Calu3 (cell line): ENCODE measurements at regions not wholly inside any gene's neighbourhood (a gene's known extent, or its start where the extent isn't known, plus 50 kb on each side); places are given as distances from the start of the nearest gene placed in this dataset.
A peak's percentile ranks its signal among the peaks of the same experiment; 100 is the strongest.

ENCODE experiments used
- BruUV-seq: library from RNA; stranded (reverse); fragments of 400-500 nt; replicated peaks from 2 replicates; lab custom pipeline; 2021; lab: Mats Ljungman, UMichigan
- CTCF ChIA-PET: fragments of 300-600 bp; sonication (Branson Sonifier 250); formaldehyde crosslinking; loops from one replicate; lab custom pipeline; 2022; ENCODE audit warnings: antibody characterized with exemption; lab: Charles Lee
- DNase-seq: peaks from one replicate; pipeline ENCODE4 v3.0.0; 2022
- H3K27ac Mint-ChIP-seq: one replicate; pipeline ENCODE4 v1.8.0; 2022; ENCODE audit warnings: mixed read lengths; ENCODE audit not compliant: unreplicated experiment
- H3K27me3 Mint-ChIP-seq: one replicate; pipeline ENCODE4 v1.8.0; 2022; ENCODE audit warnings: mixed read lengths; ENCODE audit not compliant: unreplicated experiment
- H3K36me3 Mint-ChIP-seq: one replicate; pipeline ENCODE4 v1.8.0; 2022; ENCODE audit warnings: mild to moderate bottlenecking, moderate library complexity, mixed read lengths; ENCODE audit not compliant: insufficient read depth, unreplicated experiment
- H3K4me1 Mint-ChIP-seq: one replicate; pipeline ENCODE4 v1.8.0; 2022; ENCODE audit warnings: mild to moderate bottlenecking, low read depth, mixed read lengths; ENCODE audit not compliant: unreplicated experiment
- H3K4me3 Mint-ChIP-seq: one replicate; pipeline ENCODE4 v1.8.0; 2022; ENCODE audit warnings: mild to moderate bottlenecking, low read depth, moderate library complexity, mixed read lengths; ENCODE audit not compliant: unreplicated experiment
- H3K9me3 Mint-ChIP-seq: one replicate; pipeline ENCODE4 v1.8.0; 2022; ENCODE audit warnings: low read depth, mixed read lengths; ENCODE audit not compliant: unreplicated experiment
- intact Hi-C: fragments of 100-400 bp; cut with micrococcal nuclease; formaldehyde crosslinking; loops from one replicate; pipeline ENCODE4 v1.10.0; 2022; ENCODE audit not compliant: unreplicated experiment
- TF ChIP-seq, protein P1 (sequence below): fragments of 200-600 bp; IDR thresholded peaks from one replicate; pipeline ENCODE4 v1.8.0; 2022; ENCODE audit warnings: antibody characterized with exemption; ENCODE audit not compliant: unreplicated experiment

DNA sequence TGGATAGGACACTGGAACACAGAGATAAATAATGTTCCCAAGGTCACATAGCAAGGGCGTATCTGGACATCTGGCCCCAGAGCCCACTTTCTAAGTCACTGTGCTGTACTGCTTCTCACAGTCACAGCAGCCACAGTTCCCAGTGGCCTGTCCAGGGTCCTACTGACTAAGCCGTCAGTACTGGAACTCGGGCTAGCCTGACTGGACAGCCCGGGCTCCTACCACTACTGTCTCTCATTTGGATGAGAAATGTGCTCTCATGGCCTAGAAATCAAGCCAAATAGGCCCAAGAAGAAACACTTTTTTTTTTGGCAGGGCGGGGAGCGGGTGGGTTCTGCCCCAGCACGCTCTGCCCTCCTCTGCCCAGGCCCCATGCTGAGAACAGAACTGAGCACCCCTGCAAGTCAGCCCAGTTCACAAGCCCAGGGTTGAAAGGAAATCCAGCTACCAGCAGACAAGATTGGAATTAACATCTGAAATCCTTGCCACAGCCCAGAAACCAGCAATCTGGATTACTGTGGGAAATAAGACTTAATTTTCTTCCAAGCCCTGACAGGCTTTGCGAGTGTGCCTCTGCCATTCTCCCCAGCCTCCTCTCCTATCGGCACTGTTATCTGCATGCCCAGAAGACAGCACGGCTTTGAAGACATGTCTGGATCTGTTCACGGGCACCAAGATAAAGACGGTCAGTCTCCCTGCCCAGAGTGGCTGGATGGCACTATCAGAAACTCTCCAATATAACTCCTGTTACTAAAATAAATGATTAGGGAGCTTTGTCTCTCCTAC lies 182.9 kb upstream of the NCAM1 start:
- DNase-seq = no peak
- peaks cover 18% of the 10 kb centered on the region for H3K4me1 Mint-ChIP-seq
- TF ChIP-seq, protein P1, sequence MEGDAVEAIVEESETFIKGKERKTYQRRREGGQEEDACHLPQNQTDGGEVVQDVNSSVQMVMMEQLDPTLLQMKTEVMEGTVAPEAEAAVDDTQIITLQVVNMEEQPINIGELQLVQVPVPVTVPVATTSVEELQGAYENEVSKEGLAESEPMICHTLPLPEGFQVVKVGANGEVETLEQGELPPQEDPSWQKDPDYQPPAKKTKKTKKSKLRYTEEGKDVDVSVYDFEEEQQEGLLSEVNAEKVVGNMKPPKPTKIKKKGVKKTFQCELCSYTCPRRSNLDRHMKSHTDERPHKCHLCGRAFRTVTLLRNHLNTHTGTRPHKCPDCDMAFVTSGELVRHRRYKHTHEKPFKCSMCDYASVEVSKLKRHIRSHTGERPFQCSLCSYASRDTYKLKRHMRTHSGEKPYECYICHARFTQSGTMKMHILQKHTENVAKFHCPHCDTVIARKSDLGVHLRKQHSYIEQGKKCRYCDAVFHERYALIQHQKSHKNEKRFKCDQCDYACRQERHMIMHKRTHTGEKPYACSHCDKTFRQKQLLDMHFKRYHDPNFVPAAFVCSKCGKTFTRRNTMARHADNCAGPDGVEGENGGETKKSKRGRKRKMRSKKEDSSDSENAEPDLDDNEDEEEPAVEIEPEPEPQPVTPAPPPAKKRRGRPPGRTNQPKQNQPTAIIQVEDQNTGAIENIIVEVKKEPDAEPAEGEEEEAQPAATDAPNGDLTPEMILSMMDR = no peak
- no peaks in the 10 kb centered on the region for H3K27me3 Mint-ChIP-seq
- no peaks in the 10 kb centered on the region for H3K36me3 Mint-ChIP-seq
- intact Hi-C loops = no loop called here
- CTCF ChIA-PET = no interaction called here
- no peaks in the 10 kb centered on the region for H3K9me3 Mint-ChIP-seq
- H3K27ac Mint-ChIP-seq = no peak overlapping the region
- BruUV-seq = no TSS peak
- H3K4me3 Mint-ChIP-seq = no peak overlapping the region

GRCh38 chr11:112778877-112779266 lies 182.3 kb upstream of the NCAM1 start:
- intact Hi-C loops = no loop called here
- DNase-seq = no peak
- peaks cover 18% of the 10 kb centered on the region for H3K4me1 Mint-ChIP-seq
- TF ChIP-seq, protein P1 = no peak
- H3K27ac Mint-ChIP-seq = no peak overlapping the region
- H3K4me3 Mint-ChIP-seq = no peak overlapping the region
- BruUV-seq = no TSS peak
- no peaks in the 10 kb centered on the region for H3K36me3 Mint-ChIP-seq
- H3K9me3 Mint-ChIP-seq = no peaks in the 10 kb centered on the region
- CTCF ChIA-PET = no interaction called here
- no peaks in the 10 kb centered on the region for H3K27me3 Mint-ChIP-seq

DNA sequence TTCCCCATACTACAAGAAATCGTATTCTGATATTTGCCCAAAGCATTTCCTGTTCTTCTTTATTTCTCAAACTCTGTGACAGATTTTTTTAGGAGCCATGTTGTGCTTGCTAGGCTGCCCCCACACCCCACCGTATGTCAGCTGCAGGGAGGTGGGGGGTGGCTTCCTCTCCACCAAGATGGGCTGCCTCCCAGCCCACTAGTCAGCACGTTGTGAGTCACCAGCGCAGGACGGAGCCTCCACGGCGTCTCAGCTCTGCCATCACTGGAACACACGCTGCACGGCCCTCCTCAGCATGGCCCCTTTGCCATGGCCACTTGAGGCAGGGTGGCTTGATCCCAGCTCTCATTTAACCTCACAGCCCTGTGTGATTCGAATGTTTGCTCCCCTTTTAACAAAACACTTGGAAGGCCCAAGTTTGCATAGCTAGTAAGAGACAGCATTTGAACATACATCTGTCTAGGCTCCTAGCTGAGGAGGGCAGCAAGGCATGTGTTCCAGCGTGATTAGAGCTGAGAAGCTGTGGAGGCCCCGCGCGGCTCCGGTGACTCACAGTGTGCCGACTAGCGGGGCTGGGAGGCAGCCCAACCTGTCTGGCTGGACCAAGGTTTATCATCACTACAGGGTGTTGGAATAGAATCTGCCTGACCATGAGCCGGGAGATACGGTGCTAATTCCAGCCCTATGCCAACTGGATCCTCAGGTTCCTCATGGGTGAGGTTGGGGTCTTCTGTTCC lies 180.7 kb upstream of the NCAM1 start:
- Mint-ChIP-seq H3K36me3 (no peaks in the 10 kb centered on the region), H3K27me3 (no peaks in the 10 kb centered on the region), H3K27ac (no peak overlapping the region), H3K9me3 (no peaks in the 10 kb centered on the region), H3K4me1 (peaks cover 29% of the 10 kb centered on the region), H3K4me3 (no peak overlapping the region)
- TF ChIP-seq, protein P1 = no peak
- CTCF ChIA-PET = interaction anchor here (1.2 to 1.4 kb wide), 2 partner anchors 14 to 192 kb away, joined by 4 to 6 read pairs; no protein-coding TSS in a partner anchor
- DNase-seq = peak; percentile 71
- intact Hi-C loops = loop anchor here (5.0 kb wide), 2 partner anchors 178 to 193 kb away; no protein-coding TSS in a partner anchor
- no TSS peak for BruUV-seq

- CTCF ChIA-PET = interaction anchor here (1.2 to 1.5 kb wide), 2 partner anchors 170 to 195 kb away, joined by 3 to 4 read pairs; no protein-coding TSS in a partner anchor
- peaks cover 34% of the 10 kb centered on the region for H3K4me1 Mint-ChIP-seq
- no peaks in the 10 kb centered on the region for H3K27me3 Mint-ChIP-seq
- TF ChIP-seq, protein P1 = no peak
- no peaks in the 10 kb centered on the region for H3K9me3 Mint-ChIP-seq
- intact Hi-C loops = loop anchor here (5.0 kb wide), 2 partner anchors 182 to 197 kb away; no protein-coding TSS in a partner anchor
- H3K4me3 Mint-ChIP-seq = no peak overlapping the region
- no TSS peak for BruUV-seq
- no peak for DNase-seq
- H3K36me3 Mint-ChIP-seq = no peaks in the 10 kb centered on the region
- H3K27ac Mint-ChIP-seq = no peak overlapping the region
Measured at GRCh38 chr11:112783945-112784322, 177.3 kb upstream of the NCAM1 start.
